Left renal pelvis (tissue), 4 donors: ENCODE measurements at regions not wholly inside any gene's neighbourhood (a gene's known extent, or its start where the extent isn't known, plus 50 kb on each side); places are given as distances from the start of the nearest gene placed in this dataset.

Experiments used
- DNase-seq, 4 donors: peaks; one replicate each; pipeline ENCODE4 v3.0.0-alpha.2; 2013; ENCODE audit warnings: low read depth in 4 of 4, low spot score in 3 of 4

DNA sequence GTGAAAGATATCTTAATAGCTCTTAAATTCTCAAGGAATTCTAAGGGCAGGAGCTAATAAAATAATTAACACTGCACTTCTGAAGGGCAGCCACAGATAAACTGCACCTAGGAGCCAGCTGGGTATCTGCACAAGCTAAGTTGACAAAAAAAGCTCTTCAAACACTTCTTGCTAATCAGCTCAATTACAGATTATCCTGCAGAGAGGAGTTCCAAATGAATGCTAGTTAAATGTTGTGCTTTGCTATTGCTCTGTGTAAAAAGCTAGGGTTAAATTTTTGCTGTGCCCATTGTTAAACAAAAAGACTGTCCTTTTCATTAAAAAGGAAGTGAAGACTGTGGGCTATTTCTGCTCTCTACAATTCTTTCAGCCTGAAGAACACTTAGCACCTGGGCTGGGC lies 158.5 kb upstream of the SHISA6 start:
- no peak for DNase-seq

GRCh38 chr17:11081342-11081741 lies 159.7 kb upstream of the SHISA6 start:
- no peak for DNase-seq

- no peak for DNase-seq
Measured at GRCh38 chr17:11077673-11078072, 163.3 kb upstream of the SHISA6 start.

DNA sequence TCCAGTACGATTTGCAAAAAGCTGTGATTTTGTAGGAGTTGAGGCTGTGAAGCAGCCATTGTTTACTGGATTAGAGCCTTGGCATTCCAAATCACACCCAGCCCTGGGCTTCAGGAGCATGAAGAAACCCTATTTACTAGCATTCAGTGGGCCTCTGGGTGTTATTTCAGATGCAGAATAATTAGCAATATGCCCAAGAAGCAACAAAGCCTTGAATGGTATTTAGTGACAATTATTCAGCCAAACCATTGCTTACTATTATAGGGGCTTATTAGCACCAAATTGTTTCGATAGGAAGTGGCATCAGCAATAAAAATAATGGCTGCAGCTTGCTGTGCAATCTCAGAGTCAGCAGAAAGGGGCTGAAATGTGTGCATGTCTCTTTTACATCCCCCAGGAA lies 166.6 kb upstream of the SHISA6 start:
- DNase-seq, result no peak

DNA sequence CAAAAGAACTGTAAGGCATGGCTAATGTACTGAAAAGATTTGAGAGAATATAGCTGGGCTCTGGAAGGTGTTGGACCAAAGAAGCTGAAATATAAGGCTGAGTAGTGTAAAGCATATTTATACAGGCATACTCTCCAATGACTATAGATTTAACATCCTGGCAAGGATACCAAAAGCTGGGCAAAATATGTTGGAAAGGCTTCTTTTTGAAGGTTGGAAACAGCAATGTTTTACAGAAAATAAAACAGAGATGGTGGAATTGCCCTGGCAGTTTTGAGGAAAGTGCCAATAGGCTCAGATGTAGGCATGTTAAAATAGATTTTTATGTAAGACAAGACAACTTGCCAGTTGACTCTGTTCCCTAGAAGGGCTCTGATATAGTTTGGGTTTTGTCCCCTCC lies 184.1 kb upstream of the SHISA6 start:
- no peak for DNase-seq

DNA sequence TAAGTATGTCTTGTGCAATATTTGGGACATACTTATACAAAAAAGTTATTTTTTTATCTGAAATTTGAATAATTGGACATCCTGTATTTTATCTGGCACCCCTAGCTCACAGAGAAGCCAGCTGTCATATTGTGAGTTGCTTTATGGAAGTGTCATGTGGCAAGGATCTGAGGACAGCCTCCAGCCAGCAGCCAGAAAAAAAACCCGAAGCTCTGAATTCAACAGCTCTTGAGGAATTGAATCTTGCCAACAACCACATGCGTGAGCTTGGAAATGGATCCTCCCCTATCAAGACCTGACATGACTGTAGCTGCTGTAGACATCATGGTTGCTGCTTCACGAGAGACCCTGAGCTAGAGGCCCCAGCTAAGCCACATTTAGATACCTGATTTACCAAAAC lies 187.2 kb upstream of the SHISA6 start:
- no peak for DNase-seq

DNA sequence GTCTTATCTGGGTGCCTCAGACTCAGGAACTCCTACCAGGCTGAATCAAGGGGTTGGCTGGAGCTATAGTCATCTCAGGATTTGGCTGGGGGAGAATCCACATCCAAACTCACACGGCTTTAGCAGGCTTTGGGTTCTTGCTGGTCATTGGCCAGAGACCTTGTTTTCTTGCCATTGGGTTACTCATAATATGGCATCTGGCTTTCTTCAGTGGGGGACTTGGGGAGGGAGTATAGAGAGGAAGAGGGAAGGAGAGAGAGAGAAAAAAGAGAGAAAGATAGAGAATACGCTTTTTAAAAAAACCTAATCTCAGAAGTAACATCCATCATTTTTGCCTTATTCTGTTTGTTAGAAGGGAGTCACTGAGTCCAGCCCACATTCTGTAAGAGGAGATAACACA lies 191.5 kb upstream of the SHISA6 start:
- DNase-seq, result no peak

DNA sequence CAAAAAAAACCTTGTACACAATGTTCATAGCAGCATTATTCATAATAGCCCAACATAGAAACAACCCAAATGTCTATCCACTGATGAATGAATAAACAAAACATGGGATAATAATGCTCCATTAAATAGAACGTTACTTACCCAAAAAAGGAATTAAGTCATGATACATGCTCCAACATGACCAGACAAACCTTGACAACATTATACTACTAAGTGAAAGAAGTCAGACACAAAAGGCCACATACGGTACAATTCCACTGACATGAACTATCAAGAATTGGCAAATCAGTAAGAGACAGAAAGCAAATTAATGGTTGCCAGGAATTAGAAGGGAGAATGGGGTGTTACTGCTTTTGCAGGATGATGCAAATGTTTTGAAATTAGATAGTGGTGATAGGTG lies 193.8 kb upstream of the SHISA6 start:
- no peak for DNase-seq

DNA sequence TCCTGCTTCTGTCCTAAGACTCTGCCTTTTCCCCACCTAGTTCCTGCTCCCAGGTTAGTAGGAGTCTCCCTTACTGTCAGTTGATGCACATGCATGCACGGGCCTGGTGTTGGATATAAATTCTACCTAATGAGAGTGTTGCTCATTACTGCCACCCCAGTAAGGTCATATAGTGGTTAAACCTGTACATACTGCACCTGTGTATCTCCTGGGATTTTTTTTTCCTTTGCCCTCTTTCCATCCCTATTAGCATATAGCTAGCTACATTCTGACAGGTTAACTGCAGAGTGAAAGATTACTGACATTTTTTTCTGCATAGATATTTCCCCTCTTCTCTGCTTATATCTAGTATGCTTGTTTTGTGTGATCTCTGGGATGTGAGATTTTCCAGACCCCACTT lies 201.5 kb upstream of the PIRT start:
- DNase-seq, result no peak

- DNase-seq, result no peak
Measured at GRCh38 chr17:11035681-11036080, 197.8 kb upstream of the PIRT start.

- DNase-seq, result no peak
Measured at GRCh38 chr17:11031787-11032186, 193.9 kb upstream of the PIRT start.

- DNase-seq, result no peak
Measured at GRCh38 chr17:11029791-11030190, 191.9 kb upstream of the PIRT start.

DNA sequence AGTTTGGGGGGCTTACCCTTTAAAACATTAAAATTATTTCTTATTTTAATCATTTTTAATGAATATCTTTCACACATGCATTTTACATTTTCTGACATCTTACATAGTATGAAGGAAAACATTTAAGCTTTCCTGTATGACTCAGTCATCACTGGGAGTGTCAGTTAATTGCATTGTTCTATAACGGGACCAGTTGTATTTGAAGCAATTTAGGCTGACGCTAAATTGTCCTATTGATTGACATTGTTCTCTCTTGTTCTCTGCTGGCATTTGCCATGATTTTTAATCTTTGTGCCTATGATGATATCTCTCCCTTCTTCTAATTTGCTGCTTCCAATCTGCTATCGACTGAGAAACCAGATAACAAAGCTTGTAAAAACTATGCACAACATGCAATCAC lies 190.5 kb upstream of the PIRT start:
- DNase-seq, result no peak

- no peak for DNase-seq
Measured at GRCh38 chr17:11026903-11027302, 189.0 kb upstream of the PIRT start.

DNA sequence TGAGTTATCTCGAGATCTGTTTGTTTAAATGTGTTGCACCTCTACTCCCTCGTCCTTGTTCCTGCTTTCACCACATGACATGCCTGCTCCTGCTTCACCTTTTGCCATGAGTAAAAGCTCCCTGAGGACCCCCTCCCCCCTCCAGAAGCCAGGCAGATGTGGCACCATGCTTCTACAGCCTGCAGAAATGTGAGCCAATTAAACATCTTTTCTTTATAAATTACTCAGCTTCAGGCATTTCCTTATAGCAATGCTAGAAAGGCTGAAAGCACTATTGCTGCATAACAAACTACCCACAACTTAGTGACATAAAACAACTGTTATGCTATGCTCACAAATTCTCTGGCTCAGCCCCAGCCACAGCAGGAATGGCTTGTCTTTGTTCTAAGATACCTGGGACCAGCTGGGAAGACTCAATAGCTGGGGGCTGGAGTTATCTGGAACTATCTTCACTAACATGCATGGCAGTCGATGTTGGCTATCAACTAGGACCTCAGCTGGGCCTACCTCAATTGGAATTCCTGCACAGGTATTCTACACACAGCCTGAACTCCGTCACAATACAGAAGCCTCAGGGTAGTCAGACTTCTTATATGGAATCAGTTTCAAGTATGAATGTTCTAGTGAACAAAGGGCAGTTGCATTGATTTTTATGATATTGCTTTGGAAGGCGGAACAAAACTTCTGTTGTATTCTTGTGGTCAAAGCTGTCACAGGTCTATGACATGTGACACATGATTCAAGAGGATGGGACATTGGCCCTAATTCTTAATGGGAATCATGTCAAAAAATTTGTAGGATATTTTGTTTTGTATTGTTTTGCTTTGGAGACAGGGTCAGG lies 186.0 kb upstream of the PIRT start:
- peak in 1 of 4 donors; percentile 6 for DNase-seq

GRCh38 chr17:11006530-11006929 lies 168.6 kb upstream of the PIRT start:
- DNase-seq, result no peak

DNA sequence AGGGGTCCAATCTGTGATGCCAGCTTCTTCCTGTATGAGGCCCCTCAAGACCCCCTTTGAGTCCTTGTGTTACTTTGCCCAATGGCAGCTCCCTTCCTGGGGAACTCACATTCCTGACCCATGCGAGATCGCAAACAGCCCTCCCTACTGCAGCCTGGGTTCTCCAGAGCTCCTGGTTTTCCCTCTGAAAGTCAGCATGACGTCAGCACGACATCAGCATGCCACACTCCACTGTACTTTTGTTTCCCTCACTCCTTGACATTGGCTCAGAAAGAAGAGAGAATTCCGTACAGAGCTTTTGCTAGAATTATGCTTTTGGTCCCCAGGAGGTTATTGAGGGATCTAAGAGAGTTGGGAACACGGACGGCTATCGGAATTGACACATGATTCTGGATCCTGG lies 168.1 kb upstream of the PIRT start:
- DNase-seq, result no peak

- DNase-seq, result no peak
Measured at GRCh38 chr17:11002417-11002816, 164.5 kb upstream of the PIRT start.

GRCh38 chr17:11001651-11002050 lies 163.8 kb upstream of the PIRT start:
- DNase-seq, result no peak

DNA sequence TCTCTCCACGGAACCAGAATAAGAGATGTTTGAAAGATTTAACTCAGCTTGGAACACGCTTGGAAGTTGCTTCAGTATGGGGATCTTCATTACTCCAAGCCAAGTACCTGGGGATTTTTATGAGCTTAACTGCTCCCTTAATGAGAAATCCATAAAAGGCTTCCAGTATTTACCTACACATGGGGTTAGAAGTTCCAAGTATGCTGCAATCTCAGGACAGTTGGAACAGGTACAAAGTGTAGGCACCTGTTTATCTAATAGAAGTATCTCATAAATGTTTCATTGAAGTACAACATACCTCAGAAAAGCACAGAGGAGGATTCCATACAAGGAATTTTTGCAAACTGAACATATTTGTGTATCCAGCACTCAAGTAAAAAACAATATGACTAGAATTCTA lies 161.6 kb upstream of the PIRT start:
- no peak for DNase-seq

GRCh38 chr17:10993126-10993525 lies 155.2 kb upstream of the PIRT start:
- DNase-seq, result no peak

- DNase-seq, result peak in 3 of 4 donors; percentile 1 to 22 (median 20)
Measured at GRCh38 chr17:10992106-10992880, 154.4 kb upstream of the PIRT start.
